PC-3 (cell line): ENCODE measurements at regions not wholly inside any gene's neighbourhood (a gene's known extent, or its start where the extent isn't known, plus 50 kb on each side); places are given as distances from the start of the nearest gene placed in this dataset.

ENCODE experiments used
- ATAC-seq: fragments of 200-7000 bp; cut with Tn5 transposase; 2 replicates; pipeline ENCODE4 v1.9.1; 2020; ENCODE audit warnings: mild to moderate bottlenecking, moderate library complexity
- BruUV-seq: library from RNA; stranded (reverse); fragments of 400-500 nt; replicated peaks from 2 replicates; lab custom pipeline; 2021; lab: Mats Ljungman, UMichigan
- CTCF ChIA-PET: fragments of 300-600 bp; sonication (Branson Sonifier 250); formaldehyde crosslinking; loops from one replicate; lab custom pipeline; 2022; ENCODE audit warnings: antibody characterized with exemption; lab: Charles Lee
- POLR2A ChIA-PET: fragments of 300-600 bp; sonication (Branson Sonifier 250); formaldehyde crosslinking; loops from one replicate; lab custom pipeline; 2022; ENCODE audit warnings: antibody characterized with exemption; ENCODE audit not compliant: unreplicated experiment; lab: Charles Lee
- DNase-seq: peaks from one replicate; pipeline ENCODE4 v3.0.0-alpha.2; 2015
- H2AFZ ChIP-seq: fragments of 300-600 bp; sonication (generic); 2 replicates; pipeline ENCODE4 v1.6.0; 2016; ENCODE audit warnings: antibody characterized with exemption, low read length
- H3F3A ChIP-seq: fragments of 300-600 bp; sonication (generic); one replicate; pipeline ENCODE4 v1.6.0; 2017; ENCODE audit warnings: antibody characterized with exemption, low read length, control low read depth, mild to moderate bottlenecking; ENCODE audit not compliant: unreplicated experiment
- H3K27ac ChIP-seq: fragments of 300-600 bp; sonication (generic); 2 replicates; pipeline ENCODE4 v1.5.1; 2016; ENCODE audit warnings: mild to moderate bottlenecking, low read length
- H3K27me3 ChIP-seq: fragments of 300-600 bp; sonication (generic); 2 replicates; pipeline ENCODE4 v1.6.1; 2016; ENCODE audit warnings: low read length, mixed read lengths
- H3K36me3 ChIP-seq: fragments of 300-600 bp; sonication (generic); 2 replicates; pipeline ENCODE4 v1.6.1; 2016; ENCODE audit warnings: low read depth, mixed run types, low read length, mixed read lengths
- H3K4me1 ChIP-seq: fragments of 300-600 bp; sonication (generic); 2 replicates; pipeline ENCODE4 v1.5.1; 2016; ENCODE audit warnings: low read length; ENCODE audit not compliant: insufficient read depth
- H3K4me2 ChIP-seq: fragments of 300-600 bp; sonication (generic); 2 replicates; pipeline ENCODE4 v1.6.0; 2016; ENCODE audit warnings: low read length
- H3K4me3 ChIP-seq: fragments of 300-600 bp; sonication (generic); 2 replicates; pipeline ENCODE4 v1.5.1; 2016; ENCODE audit warnings: mild to moderate bottlenecking, low read length, mixed read lengths
- H3K79me2 ChIP-seq: fragments of 300-600 bp; sonication (generic); 2 replicates; pipeline ENCODE4 v1.6.1; 2017; ENCODE audit warnings: low read length, mixed read lengths
- H3K9ac ChIP-seq: fragments of 300-600 bp; sonication (generic); 2 replicates; pipeline ENCODE4 v1.6.0; 2016; ENCODE audit warnings: mild to moderate bottlenecking, low read length
- H3K9me2 ChIP-seq: fragments of 300-600 bp; sonication (generic); replicated peaks from 2 replicates; pipeline ENCODE4 v1.6.1; 2016; ENCODE audit warnings: mixed run types, low read length, mixed read lengths
- H3K9me3 ChIP-seq: fragments of 300-600 bp; sonication (generic); 2 replicates; pipeline ENCODE4 v1.6.1; 2016; ENCODE audit warnings: low read length, mixed read lengths
- H4K20me1 ChIP-seq: fragments of 300-600 bp; sonication (generic); 2 replicates; pipeline ENCODE4 v1.6.1; 2016; ENCODE audit warnings: low read length, mixed read lengths
- EZH2 ChIP-seq: fragments of 300-600 bp; sonication (generic); IDR thresholded peaks from one replicate; pipeline ENCODE4 v1.6.1; 2017; ENCODE audit warnings: antibody characterized with exemption, mild to moderate bottlenecking, low read length; ENCODE audit not compliant: unreplicated experiment
- EZH2phosphoT487 ChIP-seq: fragments of 300-600 bp; sonication (generic); IDR thresholded peaks from 2 replicates; pipeline ENCODE4 v1.6.1; 2018; ENCODE audit warnings: mild to moderate bottlenecking, antibody characterized with exemption, low read length, borderline replicate concordance
- intact Hi-C: fragments of 100-400 bp; cut with micrococcal nuclease; formaldehyde crosslinking; loops from 2 replicates; pipeline ENCODE4 v1.9.0; 2023
- TF ChIP-seq, protein P1 (sequence below): fragments of 300-600 bp; sonication (generic); conservative IDR thresholded peaks from 2 replicates; pipeline ENCODE4 v1.5.1; 2017; ENCODE audit warnings: antibody characterized with exemption, low read depth, mild to moderate bottlenecking, low read length

DNA sequence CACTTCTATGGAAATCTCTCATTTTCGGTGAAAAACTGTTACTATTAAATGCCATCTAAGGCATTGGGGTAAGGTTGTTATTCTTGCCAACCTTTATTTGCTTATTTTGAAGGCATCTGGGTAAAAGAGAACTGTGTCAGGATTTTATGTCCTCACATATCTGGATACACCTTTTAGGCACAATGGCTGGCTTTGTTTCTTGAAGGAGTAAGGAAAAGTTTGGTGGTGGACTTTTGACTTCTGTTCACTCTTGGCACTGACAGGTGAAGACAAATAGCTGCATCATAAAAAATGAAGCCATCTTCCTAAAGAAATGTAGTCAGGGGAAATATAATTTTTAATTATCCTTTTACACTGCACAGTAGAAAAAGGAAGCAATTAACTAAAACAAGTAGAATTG lies 310.0 kb downstream of the CNTN3 start:
- Histone ChIP-seq H3F3A (no peaks in the 10 kb centered on the region), H3K4me2 (no peak overlapping the region), H3K27me3 (no peaks in the 10 kb centered on the region), H3K4me3 (no peak overlapping the region), H3K4me1 (no peaks in the 10 kb centered on the region), H4K20me1 (no peaks in the 10 kb centered on the region), H3K9me2 (no peaks in the 10 kb centered on the region), H2AFZ (no peak overlapping the region), H3K36me3 (no peaks in the 10 kb centered on the region), H3K27ac (no peak overlapping the region), H3K9me3 (peaks cover 31% of the 10 kb centered on the region), H3K79me2 (no peaks in the 10 kb centered on the region), H3K9ac (no peak overlapping the region)
- BruUV-seq, result no TSS peak
- CTCF ChIA-PET, result no interaction called here
- DNase-seq, result no peak
- TF ChIP-seq EZH2 (no peak), EZH2phosphoT487 (no peak)
- TF ChIP-seq, protein P1, sequence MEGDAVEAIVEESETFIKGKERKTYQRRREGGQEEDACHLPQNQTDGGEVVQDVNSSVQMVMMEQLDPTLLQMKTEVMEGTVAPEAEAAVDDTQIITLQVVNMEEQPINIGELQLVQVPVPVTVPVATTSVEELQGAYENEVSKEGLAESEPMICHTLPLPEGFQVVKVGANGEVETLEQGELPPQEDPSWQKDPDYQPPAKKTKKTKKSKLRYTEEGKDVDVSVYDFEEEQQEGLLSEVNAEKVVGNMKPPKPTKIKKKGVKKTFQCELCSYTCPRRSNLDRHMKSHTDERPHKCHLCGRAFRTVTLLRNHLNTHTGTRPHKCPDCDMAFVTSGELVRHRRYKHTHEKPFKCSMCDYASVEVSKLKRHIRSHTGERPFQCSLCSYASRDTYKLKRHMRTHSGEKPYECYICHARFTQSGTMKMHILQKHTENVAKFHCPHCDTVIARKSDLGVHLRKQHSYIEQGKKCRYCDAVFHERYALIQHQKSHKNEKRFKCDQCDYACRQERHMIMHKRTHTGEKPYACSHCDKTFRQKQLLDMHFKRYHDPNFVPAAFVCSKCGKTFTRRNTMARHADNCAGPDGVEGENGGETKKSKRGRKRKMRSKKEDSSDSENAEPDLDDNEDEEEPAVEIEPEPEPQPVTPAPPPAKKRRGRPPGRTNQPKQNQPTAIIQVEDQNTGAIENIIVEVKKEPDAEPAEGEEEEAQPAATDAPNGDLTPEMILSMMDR, result no peak
- POLR2A ChIA-PET, result no interaction called here
- intact Hi-C loops, result no loop called here
- ATAC-seq, result no peak

DNA sequence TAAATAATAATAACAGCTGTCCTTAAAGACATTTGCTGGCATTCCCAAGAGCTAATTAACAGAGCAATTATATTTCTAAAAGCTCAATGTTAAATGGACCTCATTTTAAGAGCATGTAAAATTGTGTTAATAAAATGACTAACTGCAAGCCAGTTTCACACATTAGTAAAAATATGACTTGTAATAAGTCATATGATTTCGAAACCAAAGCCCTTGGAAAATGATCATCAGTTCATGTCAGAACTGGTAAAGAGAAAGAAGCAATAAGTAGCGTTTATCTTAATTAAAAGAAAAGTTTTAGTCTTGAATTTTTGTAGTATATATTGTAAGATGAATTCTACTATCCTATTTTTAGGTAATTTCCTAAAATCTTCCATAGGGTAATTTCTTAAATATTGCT lies 310.7 kb downstream of the CNTN3 start:
- no peak overlapping the region for H3K27ac ChIP-seq
- BruUV-seq, result no TSS peak
- no peaks in the 10 kb centered on the region for H3K9me2 ChIP-seq
- H3K27me3 ChIP-seq, result no peaks in the 10 kb centered on the region
- no peak overlapping the region for H3K4me3 ChIP-seq
- TF ChIP-seq, protein P1, result no peak
- no peak for TF ChIP-seq EZH2
- no peaks in the 10 kb centered on the region for H3K4me1 ChIP-seq
- no peak overlapping the region for H3K9ac ChIP-seq
- no peaks in the 10 kb centered on the region for H3K79me2 ChIP-seq
- ChIA-PET POLR2A (no interaction called here), CTCF (no interaction called here)
- no peak overlapping the region for H3K4me2 ChIP-seq
- intact Hi-C loops, result no loop called here
- ATAC-seq, result no peak
- no peak for DNase-seq
- no peaks in the 10 kb centered on the region for H4K20me1 ChIP-seq
- H3K36me3 ChIP-seq, result no peaks in the 10 kb centered on the region
- no peaks in the 10 kb centered on the region for H3F3A ChIP-seq
- H2AFZ ChIP-seq, result no peak overlapping the region
- H3K9me3 ChIP-seq, result peaks cover 31% of the 10 kb centered on the region

DNA sequence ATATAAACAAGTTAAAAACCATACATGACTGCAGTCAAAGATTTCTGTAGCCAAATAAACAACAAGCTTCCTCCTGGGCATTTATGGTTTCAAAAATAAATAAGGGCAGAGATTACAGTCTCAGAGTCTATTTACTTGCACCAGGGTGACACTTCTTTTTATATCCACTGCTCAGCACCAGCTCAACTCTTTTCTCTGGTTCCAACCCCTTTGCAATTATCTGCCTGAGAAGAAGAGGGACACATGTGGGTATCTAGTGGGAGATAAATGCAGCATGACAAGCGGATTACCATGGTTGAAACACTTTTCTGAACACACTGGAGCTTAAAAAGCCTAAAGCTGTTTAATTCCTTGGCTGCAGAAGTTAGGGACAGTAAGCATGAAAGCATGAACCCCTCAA lies 311.5 kb downstream of the CNTN3 start:
- intact Hi-C loops, result no loop called here
- DNase-seq (no peak), ATAC-seq (no peak)
- H2AFZ ChIP-seq, result no peak overlapping the region
- no peaks in the 10 kb centered on the region for H4K20me1 ChIP-seq
- ChIA-PET CTCF (no interaction called here), POLR2A (no interaction called here)
- no peak overlapping the region for H3K4me2 ChIP-seq
- H3F3A ChIP-seq, result no peaks in the 10 kb centered on the region
- no peaks in the 10 kb centered on the region for H3K27me3 ChIP-seq
- no peak overlapping the region for H3K9ac ChIP-seq
- H3K4me1 ChIP-seq, result no peaks in the 10 kb centered on the region
- no peaks in the 10 kb centered on the region for H3K36me3 ChIP-seq
- no peaks in the 10 kb centered on the region for H3K79me2 ChIP-seq
- H3K4me3 ChIP-seq, result no peak overlapping the region
- H3K9me2 ChIP-seq, result no peaks in the 10 kb centered on the region
- TF ChIP-seq, protein P1, result no peak
- TF ChIP-seq EZH2 (no peak), EZH2phosphoT487 (no peak)
- no TSS peak for BruUV-seq
- no peak overlapping the region for H3K27ac ChIP-seq
- H3K9me3 ChIP-seq, result peaks cover 25% of the 10 kb centered on the region
